Activated CD8-positive, alpha-beta memory T cell treated with anti-CD3 and anti-CD28 coated beads, Interleukin-2, amount 10 ng/mL, durations not matched to agents 7 days and 5 days (primary cell): ENCODE measurements at regions not wholly inside any gene's neighbourhood (a gene's known extent, or its start where the extent isn't known, plus 50 kb on each side); places are given as distances from the start of the nearest gene placed in this dataset.

Experiments used
- ATAC-seq: fragments of 150-1000 bp; cut with Tn5 transposase; one replicate; pipeline ENCODE4 v1.10.0; 2021; ENCODE audit warnings: moderate library complexity
- CTCF ChIA-PET: fragments of 350-600 bp; sonication (Branson Sonifier 250); formaldehyde crosslinking; loops from one replicate; lab custom pipeline; 2021; ENCODE audit warnings: antibody characterized with exemption; lab: Charles Lee
- DNase-seq: peaks from one replicate; pipeline ENCODE4 v3.0.0-alpha.2; 2020
- H3K27ac Mint-ChIP-seq: one replicate; pipeline ENCODE4 v1.8.0; 2021; ENCODE audit warnings: mild to moderate bottlenecking, mixed read lengths
- H3K27me3 Mint-ChIP-seq: one replicate; pipeline ENCODE4 v1.8.0; 2021; ENCODE audit warnings: mixed read lengths
- H3K36me3 Mint-ChIP-seq: one replicate; pipeline ENCODE4 v1.8.0; 2021; ENCODE audit warnings: mild to moderate bottlenecking, mixed read lengths
- H3K4me1 Mint-ChIP-seq: one replicate; pipeline ENCODE4 v1.8.0; 2021; ENCODE audit warnings: mixed read lengths
- H3K4me3 Mint-ChIP-seq: one replicate; pipeline ENCODE4 v1.8.0; 2021; ENCODE audit warnings: mild to moderate bottlenecking, moderate library complexity, mixed read lengths
- H3K9me3 Mint-ChIP-seq: one replicate; pipeline ENCODE4 v1.8.0; 2022; ENCODE audit warnings: low read depth, mixed read lengths

- H3K27me3 Mint-ChIP-seq, result peaks cover 41% of the 10 kb centered on the region
- CTCF ChIA-PET, result interaction anchor here (0.7 kb wide), 1 partner anchor 25 kb away, joined by 3 read pairs; no protein-coding TSS in a partner anchor
- H3K9me3 Mint-ChIP-seq, result no peaks in the 10 kb centered on the region
- no peaks in the 10 kb centered on the region for H3K36me3 Mint-ChIP-seq
- H3K4me3 Mint-ChIP-seq, result no peak overlapping the region
- peaks cover 6% of the 10 kb centered on the region for H3K4me1 Mint-ChIP-seq
- no peak for DNase-seq
- H3K27ac Mint-ChIP-seq, result no peak overlapping the region
- ATAC-seq, result no peak
These were observed 283.8 kb upstream of the DMRT1 start for GRCh38 chr9:557601-558201.

GRCh38 chr9:561427-561826, 280.1 kb upstream of the DMRT1 start:
- CTCF ChIA-PET, result no interaction called here
- Mint-ChIP-seq H3K27ac (no peak overlapping the region), H3K4me1 (peaks cover 6% of the 10 kb centered on the region), H3K4me3 (no peak overlapping the region), H3K9me3 (no peaks in the 10 kb centered on the region), H3K27me3 (peaks cover 60% of the 10 kb centered on the region), H3K36me3 (no peaks in the 10 kb centered on the region)
- DNase-seq, result no peak
- ATAC-seq, result no peak

- peaks cover 51% of the 10 kb centered on the region for H3K27me3 Mint-ChIP-seq
- ATAC-seq (no peak), DNase-seq (no peak)
- H3K4me1 Mint-ChIP-seq, result peaks cover 6% of the 10 kb centered on the region
- H3K4me3 Mint-ChIP-seq, result no peak overlapping the region
- no peaks in the 10 kb centered on the region for H3K36me3 Mint-ChIP-seq
- H3K9me3 Mint-ChIP-seq, result no peaks in the 10 kb centered on the region
- CTCF ChIA-PET, result no interaction called here
- H3K27ac Mint-ChIP-seq, result no peak overlapping the region
These were observed 278.3 kb upstream of the DMRT1 start for GRCh38 chr9:563200-563599.

DNA sequence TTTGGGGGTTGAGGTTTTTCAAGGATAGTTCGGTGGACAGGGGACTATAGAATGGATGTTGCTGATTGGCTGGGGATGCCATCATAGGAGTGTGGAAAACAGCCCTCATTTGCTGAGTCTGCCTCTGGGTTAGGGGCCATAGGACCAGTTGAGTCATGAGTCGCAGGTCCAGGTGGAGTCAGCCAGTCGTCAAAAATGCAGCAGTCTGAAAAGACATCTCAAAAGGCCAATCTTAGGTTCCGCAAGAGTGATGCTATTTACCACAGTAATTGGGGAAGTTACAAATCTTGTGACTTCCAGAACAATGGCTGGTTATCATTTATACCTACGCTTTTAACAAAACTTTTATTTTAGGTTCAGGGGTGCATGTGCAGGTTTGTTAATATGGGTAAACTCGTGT, 276.0 kb upstream of the DMRT1 start:
- CTCF ChIA-PET, result no interaction called here
- ATAC-seq, result no peak
- Mint-ChIP-seq H3K36me3 (no peaks in the 10 kb centered on the region), H3K4me1 (no peaks in the 10 kb centered on the region), H3K27me3 (peaks cover 34% of the 10 kb centered on the region), H3K4me3 (no peak overlapping the region), H3K27ac (no peak overlapping the region), H3K9me3 (no peaks in the 10 kb centered on the region)
- no peak for DNase-seq

DNA sequence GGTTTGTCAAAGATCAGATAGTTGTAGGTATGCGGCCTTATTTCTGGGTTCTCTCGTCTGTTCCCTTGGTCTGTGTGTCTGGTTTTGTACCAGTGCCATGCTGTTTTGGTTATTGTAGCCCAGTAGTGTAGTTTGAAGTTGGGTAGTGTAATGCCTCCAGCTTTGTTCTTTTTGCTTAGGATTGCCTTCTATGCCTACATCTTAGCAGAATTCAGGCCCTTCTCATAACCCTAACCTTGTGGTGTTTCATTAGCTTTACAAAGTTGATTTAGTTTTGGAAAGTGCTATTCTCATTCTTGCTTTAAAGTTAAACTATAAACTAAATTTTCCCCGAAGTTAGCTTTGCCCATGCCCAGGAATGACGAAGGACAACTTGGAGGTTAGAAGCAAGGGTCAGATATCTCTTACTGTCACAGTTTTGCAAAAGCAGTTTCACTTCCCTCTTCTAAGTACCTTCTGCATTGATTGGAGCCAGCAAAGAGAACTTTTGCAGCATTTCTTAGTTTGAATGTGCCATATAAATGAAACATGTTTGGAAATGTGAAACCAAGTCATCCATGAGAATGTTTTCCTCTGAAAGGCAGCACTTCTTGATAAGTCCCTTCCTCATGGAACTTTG, 274.3 kb upstream of the DMRT1 start:
- Mint-ChIP-seq H3K4me3 (no peak overlapping the region), H3K27ac (no peak overlapping the region), H3K4me1 (no peaks in the 10 kb centered on the region), H3K9me3 (no peaks in the 10 kb centered on the region), H3K27me3 (peaks cover 32% of the 10 kb centered on the region), H3K36me3 (no peaks in the 10 kb centered on the region)
- CTCF ChIA-PET, result no interaction called here
- ATAC-seq (no peak), DNase-seq (no peak)

DNA sequence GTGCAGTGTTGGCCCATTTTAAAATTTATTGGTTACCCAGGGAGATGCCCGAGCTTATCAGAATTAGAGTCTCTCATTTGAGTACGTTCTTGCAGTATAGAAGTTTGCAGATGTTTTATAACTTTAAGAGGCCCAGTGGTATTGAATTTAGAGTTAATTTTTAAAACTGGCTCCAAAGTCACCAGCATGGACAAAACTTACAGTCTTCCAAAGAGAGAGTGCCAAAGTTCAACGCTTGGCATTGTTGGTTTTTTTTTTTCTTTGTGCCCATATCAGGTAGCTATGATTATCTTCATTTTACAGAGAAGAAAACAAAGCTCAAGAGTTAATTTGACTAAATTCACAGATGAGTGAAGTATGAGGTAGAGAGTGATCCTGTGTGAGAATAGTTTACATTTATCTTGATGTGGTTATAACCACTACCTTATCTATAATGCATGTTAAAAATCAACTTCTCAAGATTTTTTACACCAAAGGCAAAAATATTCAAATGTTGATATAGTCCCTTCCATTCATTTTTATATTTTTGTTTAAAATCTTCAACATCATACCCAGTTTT, 273.7 kb upstream of the DMRT1 start:
- Mint-ChIP-seq H3K27ac (no peak overlapping the region), H3K4me3 (no peak overlapping the region), H3K4me1 (no peaks in the 10 kb centered on the region), H3K27me3 (peaks cover 32% of the 10 kb centered on the region), H3K36me3 (no peaks in the 10 kb centered on the region), H3K9me3 (no peaks in the 10 kb centered on the region)
- DNase-seq, result no peak
- ATAC-seq, result no peak
- CTCF ChIA-PET, result no interaction called here

DNA sequence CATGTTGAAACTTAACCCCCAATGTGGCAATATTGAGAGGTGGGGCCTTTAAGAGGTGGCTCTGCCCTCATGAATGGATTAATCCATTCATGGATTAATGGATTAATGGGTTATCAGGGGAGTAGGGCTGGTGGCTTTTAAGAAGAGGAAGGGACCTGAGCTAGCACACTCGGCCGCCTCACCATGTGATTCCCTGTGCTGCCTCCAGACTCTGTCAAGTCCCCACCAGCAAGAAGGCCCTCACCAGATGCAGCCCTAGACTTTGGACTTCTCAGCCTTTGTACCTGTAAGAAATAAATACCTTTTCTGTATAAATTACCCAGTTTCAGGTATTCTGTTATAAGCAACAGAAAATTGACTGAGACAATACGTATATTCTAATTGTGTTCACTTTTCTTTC, 272.2 kb upstream of the DMRT1 start:
- no peak for ATAC-seq
- Mint-ChIP-seq H3K4me3 (no peak overlapping the region), H3K9me3 (no peaks in the 10 kb centered on the region), H3K4me1 (no peaks in the 10 kb centered on the region), H3K36me3 (no peaks in the 10 kb centered on the region), H3K27ac (no peak overlapping the region), H3K27me3 (peaks cover 27% of the 10 kb centered on the region)
- no peak for DNase-seq
- CTCF ChIA-PET, result interaction anchor here (0.9 kb wide), 1 partner anchor 440 kb away, joined by 3 read pairs; no protein-coding TSS in a partner anchor

DNA sequence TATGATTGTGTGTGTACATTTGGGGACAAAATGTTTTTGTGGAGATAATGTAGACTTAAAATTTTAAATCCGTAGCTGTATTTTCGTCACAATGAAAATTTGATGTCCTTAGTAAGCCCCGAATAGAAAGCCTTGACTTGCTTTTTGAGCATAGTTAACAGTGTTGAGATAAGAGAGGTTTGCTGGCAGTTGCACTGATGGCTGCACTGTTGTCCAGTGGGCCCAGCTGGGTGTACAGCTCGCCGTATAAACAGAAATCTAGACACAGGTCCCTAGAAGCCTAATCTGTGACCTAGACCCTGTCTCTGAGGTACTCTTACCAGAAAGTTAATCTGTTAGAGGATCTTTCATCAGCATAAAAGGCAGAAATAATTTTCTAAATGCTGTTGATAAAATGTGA, 271.3 kb upstream of the DMRT1 start:
- Mint-ChIP-seq H3K36me3 (no peaks in the 10 kb centered on the region), H3K4me3 (no peak overlapping the region)
- no peak for ATAC-seq

DNA sequence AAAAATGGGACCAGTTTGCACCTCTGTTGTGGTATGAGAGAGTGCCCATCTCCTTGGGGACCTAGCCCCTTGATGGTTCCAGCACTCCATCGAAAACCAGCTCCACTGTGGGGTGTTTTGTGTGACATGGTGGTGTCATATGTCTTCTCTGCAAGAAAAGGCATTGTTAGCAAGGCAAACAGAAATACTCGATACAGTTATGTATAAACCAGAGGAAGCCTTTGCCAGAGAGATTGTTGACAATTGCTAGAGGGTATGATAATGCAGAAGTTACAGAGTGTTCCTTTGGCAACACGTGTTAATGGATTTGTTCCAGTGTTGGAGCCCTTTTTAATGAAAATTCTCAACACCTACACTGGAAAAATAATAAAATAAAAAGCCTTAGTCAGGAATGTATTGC, 270.4 kb upstream of the DMRT1 start:
- no peaks in the 10 kb centered on the region for H3K4me1 Mint-ChIP-seq
- H3K36me3 Mint-ChIP-seq, result no peaks in the 10 kb centered on the region
- no peak overlapping the region for H3K27ac Mint-ChIP-seq
- CTCF ChIA-PET, result no interaction called here
- H3K9me3 Mint-ChIP-seq, result no peaks in the 10 kb centered on the region
- DNase-seq, result no peak
- no peak for ATAC-seq
- no peak overlapping the region for H3K4me3 Mint-ChIP-seq
- peaks cover 16% of the 10 kb centered on the region for H3K27me3 Mint-ChIP-seq

More for the DNA sequence above, 271.3 kb upstream of the DMRT1 start:
- H3K4me1 Mint-ChIP-seq, result no peaks in the 10 kb centered on the region
- H3K27ac Mint-ChIP-seq, result no peak overlapping the region
- peaks cover 20% of the 10 kb centered on the region for H3K27me3 Mint-ChIP-seq
- no peak for DNase-seq
- H3K9me3 Mint-ChIP-seq, result no peaks in the 10 kb centered on the region
- CTCF ChIA-PET, result no interaction called here

- CTCF ChIA-PET, result no interaction called here
- Mint-ChIP-seq H3K36me3 (no peaks in the 10 kb centered on the region), H3K27ac (no peak overlapping the region), H3K4me1 (no peaks in the 10 kb centered on the region), H3K4me3 (no peak overlapping the region), H3K9me3 (no peaks in the 10 kb centered on the region), H3K27me3 (peaks cover 12% of the 10 kb centered on the region)
- no peak for DNase-seq
- no peak for ATAC-seq
These were observed 269.8 kb upstream of the DMRT1 start for GRCh38 chr9:571741-572140.

DNA sequence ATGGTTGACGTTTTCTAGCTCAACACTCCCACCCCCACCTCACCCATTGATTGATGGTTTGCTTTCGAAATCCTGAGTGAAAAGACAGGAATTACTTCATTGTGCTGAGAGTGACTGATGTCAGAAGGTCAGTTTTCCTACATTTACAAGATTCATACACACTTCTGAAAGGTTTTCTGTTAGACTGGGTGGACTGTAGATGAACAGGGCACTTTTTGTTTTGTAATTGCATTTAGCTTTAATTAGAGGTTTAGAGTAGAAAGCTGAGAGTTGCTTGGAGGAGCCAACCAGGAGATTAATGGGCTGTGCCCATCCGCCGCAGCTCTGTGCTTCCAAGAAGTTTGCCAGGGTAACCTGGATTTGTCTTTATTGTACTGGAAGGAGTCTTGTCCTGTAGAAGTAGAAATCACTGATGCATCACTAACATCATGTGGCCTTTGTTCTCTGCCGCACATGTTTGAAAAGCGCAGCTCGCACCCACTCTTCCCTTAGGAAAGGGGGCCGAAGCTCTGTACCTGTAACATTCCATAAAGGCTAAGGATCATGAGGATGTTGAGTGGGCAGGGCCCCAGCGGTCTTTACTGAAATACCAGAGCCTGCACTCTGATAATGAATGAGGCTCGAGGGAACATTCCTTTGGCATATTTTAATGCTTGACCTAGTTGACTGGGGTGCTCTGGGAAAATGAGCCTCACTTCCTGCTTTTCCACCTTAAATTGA, 267.6 kb upstream of the DMRT1 start:
- H3K36me3 Mint-ChIP-seq, result no peaks in the 10 kb centered on the region
- CTCF ChIA-PET, result no interaction called here
- no peak overlapping the region for H3K4me3 Mint-ChIP-seq
- no peak for ATAC-seq
- DNase-seq, result no peak
- H3K4me1 Mint-ChIP-seq, result no peaks in the 10 kb centered on the region
- no peaks in the 10 kb centered on the region for H3K9me3 Mint-ChIP-seq
- H3K27me3 Mint-ChIP-seq, result peaks cover 13% of the 10 kb centered on the region
- no peak overlapping the region for H3K27ac Mint-ChIP-seq

DNA sequence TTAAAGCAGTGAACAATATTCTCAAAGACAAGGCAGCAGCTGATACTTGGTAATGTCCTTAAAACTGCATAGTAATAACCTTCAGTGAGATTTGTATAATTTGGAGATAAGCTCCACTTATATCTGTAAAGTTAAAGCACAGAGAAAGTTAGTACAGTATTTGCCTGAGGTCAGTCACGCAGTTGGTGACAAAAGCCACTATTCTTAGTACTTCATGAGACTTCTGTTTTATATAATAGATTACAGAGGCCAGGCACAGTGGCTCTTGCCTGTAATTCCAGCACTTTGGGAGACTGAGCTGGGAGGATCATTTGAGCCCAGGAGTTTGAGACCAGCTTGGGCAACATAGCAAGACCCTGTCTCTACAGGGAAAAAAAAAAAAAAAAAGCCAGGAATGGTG, 266.4 kb upstream of the DMRT1 start:
- Mint-ChIP-seq H3K27ac (no peak overlapping the region), H3K4me1 (no peaks in the 10 kb centered on the region), H3K36me3 (no peaks in the 10 kb centered on the region), H3K9me3 (no peaks in the 10 kb centered on the region), H3K4me3 (no peak overlapping the region), H3K27me3 (peaks cover 10% of the 10 kb centered on the region)
- DNase-seq (no peak), ATAC-seq (no peak)
- CTCF ChIA-PET, result no interaction called here

DNA sequence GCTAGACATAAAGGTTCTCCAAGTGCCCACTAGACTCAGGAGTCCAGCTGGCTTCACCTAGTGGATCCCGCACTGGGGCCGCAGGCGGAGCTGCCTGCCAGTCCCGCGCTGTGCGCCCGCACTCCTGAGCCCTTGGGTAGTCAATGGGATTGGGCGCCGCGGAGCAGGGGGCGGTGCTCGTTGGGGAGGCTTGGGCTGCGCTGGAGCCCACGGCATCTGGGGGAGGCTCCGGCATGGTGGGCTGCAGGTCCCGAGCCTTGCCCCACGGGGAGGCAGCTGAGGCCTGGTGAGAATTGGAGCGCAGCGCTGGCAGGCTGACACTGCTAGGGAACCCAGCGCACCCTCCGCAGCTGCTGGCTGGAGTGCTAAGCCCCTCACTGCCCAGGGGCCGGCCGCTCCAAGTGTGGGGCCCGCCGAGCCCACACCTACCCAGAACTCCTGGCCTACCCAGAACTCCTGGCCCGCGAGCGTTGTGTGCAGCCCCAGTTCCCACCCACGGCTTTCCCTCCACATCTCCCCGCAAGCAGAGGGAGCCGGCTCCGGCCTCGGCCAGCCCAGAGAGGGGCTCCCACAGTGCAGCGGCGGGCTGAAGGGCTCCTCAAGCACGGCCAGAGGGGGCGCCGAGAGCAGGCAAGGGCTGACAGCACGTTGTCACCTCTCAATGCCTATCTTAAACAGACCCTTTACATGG, 260.7 kb upstream of the DMRT1 start:
- ATAC-seq (no peak), DNase-seq (no peak)
- Mint-ChIP-seq H3K9me3 (no peaks in the 10 kb centered on the region), H3K36me3 (no peaks in the 10 kb centered on the region), H3K27ac (no peak overlapping the region), H3K4me1 (no peaks in the 10 kb centered on the region), H3K4me3 (no peak overlapping the region), H3K27me3 (peaks cover 5% of the 10 kb centered on the region)
- CTCF ChIA-PET, result no interaction called here
